Gastroesophageal sphincter (tissue), 3 donors: ENCODE measurements at regions not wholly inside any gene's neighbourhood (a gene's known extent, or its start where the extent isn't known, plus 50 kb on each side); places are given as distances from the start of the nearest gene placed in this dataset.
A peak's percentile ranks its signal among the peaks of the same experiment; 100 is the strongest.

Experiments used
- POLR2A ChIP-seq, 2 donors: fragments of 450-650 bp; IDR thresholded peaks; one replicate each; pipeline ENCODE4 v1.6.1; 2017; ENCODE audit warnings: antibody characterized with exemption in 2 of 2, mild to moderate bottlenecking in 2 of 2, moderate library complexity in 1 of 2
- POLR2AphosphoS5 ChIP-seq: sonication (generic); formaldehyde crosslinking; IDR thresholded peaks from one replicate; pipeline ENCODE4 v1.6.1; 2017; ENCODE audit warnings: antibody characterized with exemption
- TF ChIP-seq, protein P1 (sequence below), 4 experiments: fragments of 200-600 bp in 2 of 4; fragments of 450-650 bp in 2 of 4; sonication (generic) in 1 of 4; IDR thresholded peaks; one replicate each; pipeline ENCODE4 v1.5.1; 2017 to 2019; ENCODE audit warnings: antibody characterized with exemption in 4 of 4, mild to moderate bottlenecking in 2 of 4, moderate library complexity in 2 of 4

- no peak for TF ChIP-seq POLR2AphosphoS5
- TF ChIP-seq, protein P1, sequence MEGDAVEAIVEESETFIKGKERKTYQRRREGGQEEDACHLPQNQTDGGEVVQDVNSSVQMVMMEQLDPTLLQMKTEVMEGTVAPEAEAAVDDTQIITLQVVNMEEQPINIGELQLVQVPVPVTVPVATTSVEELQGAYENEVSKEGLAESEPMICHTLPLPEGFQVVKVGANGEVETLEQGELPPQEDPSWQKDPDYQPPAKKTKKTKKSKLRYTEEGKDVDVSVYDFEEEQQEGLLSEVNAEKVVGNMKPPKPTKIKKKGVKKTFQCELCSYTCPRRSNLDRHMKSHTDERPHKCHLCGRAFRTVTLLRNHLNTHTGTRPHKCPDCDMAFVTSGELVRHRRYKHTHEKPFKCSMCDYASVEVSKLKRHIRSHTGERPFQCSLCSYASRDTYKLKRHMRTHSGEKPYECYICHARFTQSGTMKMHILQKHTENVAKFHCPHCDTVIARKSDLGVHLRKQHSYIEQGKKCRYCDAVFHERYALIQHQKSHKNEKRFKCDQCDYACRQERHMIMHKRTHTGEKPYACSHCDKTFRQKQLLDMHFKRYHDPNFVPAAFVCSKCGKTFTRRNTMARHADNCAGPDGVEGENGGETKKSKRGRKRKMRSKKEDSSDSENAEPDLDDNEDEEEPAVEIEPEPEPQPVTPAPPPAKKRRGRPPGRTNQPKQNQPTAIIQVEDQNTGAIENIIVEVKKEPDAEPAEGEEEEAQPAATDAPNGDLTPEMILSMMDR (IDR thresholded peaks at IDR 0.05) = peak in 3 of 4 experiments; percentile 7 to 50 (median 41)
- no peak for TF ChIP-seq POLR2A (IDR thresholded peaks at IDR 0.05)
Measured at GRCh38 chr1:118304722-118305359, 119.8 kb upstream of the SPAG17 start.
